ENCODE measurements at regions not wholly inside any gene's neighbourhood (a gene's known extent, or its start where the extent isn't known, plus 50 kb on each side); places are given as distances from the start of the nearest gene placed in this dataset.

DNA sequence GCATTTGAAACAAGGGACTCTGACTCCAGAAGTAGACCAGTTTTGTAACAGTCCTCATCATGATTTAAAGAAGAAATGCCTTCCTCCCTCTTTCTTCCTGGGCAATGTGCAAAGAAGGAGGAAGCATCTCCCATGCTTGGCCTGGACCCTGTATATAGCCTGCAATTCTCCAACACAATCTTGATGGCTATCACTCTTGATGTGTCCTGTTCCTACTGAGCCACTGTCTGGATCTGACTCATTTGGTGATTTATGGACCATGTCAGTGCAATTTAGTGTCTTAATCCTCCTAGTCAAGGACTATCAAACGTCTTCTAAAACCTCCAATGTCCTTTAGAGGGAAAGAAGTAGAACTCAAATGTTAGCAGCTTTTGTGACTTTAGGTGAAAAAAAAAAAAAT, 697.3 kb downstream of the TLR4 start:
- TF ChIP-seq, protein P1, sequence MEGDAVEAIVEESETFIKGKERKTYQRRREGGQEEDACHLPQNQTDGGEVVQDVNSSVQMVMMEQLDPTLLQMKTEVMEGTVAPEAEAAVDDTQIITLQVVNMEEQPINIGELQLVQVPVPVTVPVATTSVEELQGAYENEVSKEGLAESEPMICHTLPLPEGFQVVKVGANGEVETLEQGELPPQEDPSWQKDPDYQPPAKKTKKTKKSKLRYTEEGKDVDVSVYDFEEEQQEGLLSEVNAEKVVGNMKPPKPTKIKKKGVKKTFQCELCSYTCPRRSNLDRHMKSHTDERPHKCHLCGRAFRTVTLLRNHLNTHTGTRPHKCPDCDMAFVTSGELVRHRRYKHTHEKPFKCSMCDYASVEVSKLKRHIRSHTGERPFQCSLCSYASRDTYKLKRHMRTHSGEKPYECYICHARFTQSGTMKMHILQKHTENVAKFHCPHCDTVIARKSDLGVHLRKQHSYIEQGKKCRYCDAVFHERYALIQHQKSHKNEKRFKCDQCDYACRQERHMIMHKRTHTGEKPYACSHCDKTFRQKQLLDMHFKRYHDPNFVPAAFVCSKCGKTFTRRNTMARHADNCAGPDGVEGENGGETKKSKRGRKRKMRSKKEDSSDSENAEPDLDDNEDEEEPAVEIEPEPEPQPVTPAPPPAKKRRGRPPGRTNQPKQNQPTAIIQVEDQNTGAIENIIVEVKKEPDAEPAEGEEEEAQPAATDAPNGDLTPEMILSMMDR (IDR thresholded peaks at IDR 0.05; ENCODE audit: low read depth, low read length) = no peak
- no peaks in the 10 kb centered on the region for H3K36me3 ChIP-seq
- no peak overlapping the region for H3K4me3 ChIP-seq (ENCODE audit: low read depth, low read length)
- no peak for DNase-seq
- no peaks in the 10 kb centered on the region for H3K9me3 ChIP-seq
- no peaks in the 10 kb centered on the region for H3K27me3 ChIP-seq
- H3K4me1 ChIP-seq = no peaks in the 10 kb centered on the region

DNA sequence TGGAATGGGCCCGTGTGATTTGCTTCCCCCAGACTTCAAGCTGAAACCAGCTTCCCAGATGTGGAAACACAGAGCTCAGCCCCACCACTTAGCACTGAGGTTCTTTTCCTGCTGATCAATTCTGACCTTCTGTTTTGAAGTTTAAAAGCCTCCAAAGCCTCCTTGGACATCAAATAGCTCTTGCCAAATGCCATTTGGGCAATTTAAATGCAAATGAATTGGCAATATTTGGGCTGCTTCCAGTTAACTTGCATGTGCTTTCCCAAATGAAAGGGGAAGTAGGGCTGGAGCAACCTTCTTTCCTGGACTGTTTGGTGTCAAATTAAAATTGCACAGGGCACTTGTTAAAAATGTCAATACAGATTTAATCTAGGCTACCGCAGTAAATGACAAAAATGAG, 710.5 kb downstream of the TLR4 start:
- Histone ChIP-seq H3K9me3 (no peaks in the 10 kb centered on the region; the same call in 1 of the 2 replicates), H3K4me1 (no peaks in the 10 kb centered on the region), H3K4me3 (ENCODE audit: low read depth, low read length) (no peak overlapping the region), H3K36me3 (no peaks in the 10 kb centered on the region), H3K27me3 (no peaks in the 10 kb centered on the region)
- TF ChIP-seq, protein P1 (IDR thresholded peaks at IDR 0.05; ENCODE audit: low read depth, low read length) = no peak
- no peak for DNase-seq

DNA sequence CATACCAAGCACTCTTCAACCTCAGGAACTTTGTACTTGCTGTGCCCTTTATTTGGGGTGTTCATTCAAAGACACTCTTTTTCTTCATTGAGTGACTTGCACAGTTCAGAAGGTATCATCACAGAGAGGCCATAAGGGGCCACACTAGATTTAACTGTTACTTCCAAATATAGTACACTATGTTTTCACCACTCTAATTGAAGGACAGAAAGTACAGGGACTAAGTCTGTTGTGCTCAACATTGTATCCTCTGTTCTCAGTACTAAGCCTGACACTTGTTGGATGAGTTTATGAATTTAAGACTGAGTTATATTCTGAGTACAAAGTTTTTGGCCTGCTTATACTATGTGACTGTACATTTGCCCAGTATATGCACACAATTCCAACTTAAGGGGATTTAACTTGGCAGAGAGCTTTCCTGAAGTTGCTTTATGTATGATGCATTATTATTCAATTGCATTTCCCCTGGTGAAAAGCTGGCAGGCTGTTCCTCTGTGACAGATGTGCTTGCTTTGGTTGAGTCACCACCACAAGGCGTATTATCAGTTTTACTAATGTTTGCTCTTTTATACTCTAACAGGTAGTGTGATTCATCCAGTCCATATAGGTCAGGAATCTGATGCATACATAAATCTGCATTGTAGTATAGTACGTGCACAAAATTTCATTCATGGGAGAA, 714.8 kb downstream of the TLR4 start:
- Histone ChIP-seq H3K27me3 (no peaks in the 10 kb centered on the region), H3K36me3 (no peaks in the 10 kb centered on the region), H3K9me3 (no peaks in the 10 kb centered on the region; the same call in 1 of the 2 replicates), H3K4me3 (ENCODE audit: low read depth, low read length) (no peak overlapping the region), H3K4me1 (no peaks in the 10 kb centered on the region)
- TF ChIP-seq, protein P1 (IDR thresholded peaks at IDR 0.05; ENCODE audit: low read depth, low read length) = no peak
- no peak for DNase-seq

DNA sequence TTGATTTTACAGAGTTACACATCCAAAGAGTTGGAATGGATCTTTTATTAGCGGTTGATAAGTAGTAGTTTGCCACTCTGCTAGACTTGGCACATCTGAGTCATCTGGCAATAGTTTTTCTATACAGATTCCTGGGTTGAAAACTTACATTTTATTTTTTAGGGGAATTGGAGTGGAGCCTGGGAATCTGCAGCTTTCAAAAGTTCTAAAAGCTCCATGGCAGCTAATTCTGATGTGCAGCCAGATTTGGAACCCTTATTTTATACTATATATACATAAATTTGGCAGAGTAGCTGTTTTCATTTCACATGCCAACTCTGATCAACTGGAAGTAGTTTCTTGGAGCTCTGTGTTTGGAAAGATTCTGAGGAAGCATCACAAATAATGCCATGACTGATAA, 715.5 kb downstream of the TLR4 start:
- DNase-seq = no peak
- Histone ChIP-seq H3K4me3 (ENCODE audit: low read depth, low read length) (no peak overlapping the region), H3K4me1 (no peaks in the 10 kb centered on the region), H3K9me3 (no peaks in the 10 kb centered on the region; the same call in 1 of the 2 replicates), H3K27me3 (no peaks in the 10 kb centered on the region), H3K36me3 (no peaks in the 10 kb centered on the region)
- TF ChIP-seq, protein P1 (IDR thresholded peaks at IDR 0.05; ENCODE audit: low read depth, low read length) = no peak

DNA sequence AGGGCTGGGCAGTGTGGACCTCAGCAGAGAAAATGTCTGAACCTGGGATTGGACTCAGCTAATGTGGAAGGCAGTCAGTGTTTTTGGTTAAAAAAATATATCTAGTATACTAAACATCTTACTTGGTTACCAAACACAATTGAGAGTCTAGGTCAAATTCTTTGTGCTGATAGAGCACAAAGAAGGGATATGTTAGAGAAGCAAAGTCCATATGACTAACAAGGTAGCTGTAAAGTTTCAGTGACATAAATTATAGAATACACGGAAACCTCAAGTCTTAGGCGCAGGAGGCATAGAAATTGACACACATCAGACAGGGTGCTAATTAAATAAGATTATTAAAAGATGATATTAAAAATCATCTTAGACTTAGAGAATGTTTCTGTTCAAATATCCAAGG, 718.3 kb downstream of the TLR4 start:
- TF ChIP-seq, protein P1 (IDR thresholded peaks at IDR 0.05; ENCODE audit: low read depth, low read length) = no peak
- Histone ChIP-seq H3K27me3 (no peaks in the 10 kb centered on the region), H3K4me1 (no peaks in the 10 kb centered on the region)

DNA sequence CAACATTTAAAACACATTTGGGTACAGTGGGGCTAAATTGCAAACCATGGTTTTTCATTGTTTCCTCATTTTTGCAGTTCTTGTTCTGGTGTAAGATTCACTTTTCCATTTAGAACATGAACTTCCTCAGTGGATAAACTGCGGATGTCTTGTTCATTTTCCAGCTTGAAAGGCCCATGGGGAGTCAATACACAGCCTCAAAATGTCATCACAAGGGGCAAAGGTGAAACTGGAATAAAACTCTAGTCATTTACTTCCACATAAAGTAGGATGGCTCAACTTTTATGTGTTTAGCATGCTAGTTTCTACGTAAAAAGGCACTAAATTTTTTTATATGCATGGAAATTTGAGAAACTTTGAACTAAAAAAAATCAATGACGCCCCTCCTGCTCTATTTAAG, 718.8 kb downstream of the TLR4 start:
- no peak for DNase-seq
- Histone ChIP-seq H3K4me1 (no peaks in the 10 kb centered on the region), H3K36me3 (no peaks in the 10 kb centered on the region), H3K9me3 (no peaks in the 10 kb centered on the region; the same call in 1 of the 2 replicates), H3K27me3 (no peaks in the 10 kb centered on the region), H3K4me3 (ENCODE audit: low read depth, low read length) (no peak overlapping the region)
- TF ChIP-seq, protein P1 (IDR thresholded peaks at IDR 0.05; ENCODE audit: low read depth, low read length) = no peak

More for the DNA sequence above, 718.3 kb downstream of the TLR4 start:
- no peak for DNase-seq
- no peaks in the 10 kb centered on the region; the same call in 1 of the 2 replicates for H3K9me3 ChIP-seq
- no peak overlapping the region for H3K4me3 ChIP-seq (ENCODE audit: low read depth, low read length)
- no peaks in the 10 kb centered on the region for H3K36me3 ChIP-seq

Measured in BE2C (cell line).